ENCODE measurements at regions not wholly inside any gene's neighbourhood (a gene's known extent, or its start where the extent isn't known, plus 50 kb on each side); places are given as distances from the start of the nearest gene placed in this dataset.

DNA sequence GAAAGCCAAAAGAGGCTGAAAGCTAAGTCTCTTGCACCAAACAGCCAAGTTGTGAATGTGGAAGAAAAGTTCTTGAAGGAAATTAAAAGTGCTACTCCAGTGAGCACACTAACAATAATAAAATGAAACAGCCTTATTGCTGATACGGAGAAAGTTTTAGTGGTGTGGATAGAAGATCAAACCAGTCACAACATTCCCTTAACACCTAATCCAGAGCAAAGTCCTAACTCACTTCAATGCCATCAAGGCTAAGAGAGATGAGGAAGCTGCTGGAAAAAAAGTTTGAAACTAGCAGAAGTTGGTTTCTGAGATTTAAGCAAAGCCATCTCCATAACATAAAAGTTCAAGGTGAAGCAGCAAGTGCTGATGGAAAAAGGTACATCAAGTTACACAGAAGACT is 288.8 kb upstream of the RARB start:
- no peak for DNase-seq (ENCODE audit: low read depth in 3 of 3, low spot score in 1 of 3)

DNA sequence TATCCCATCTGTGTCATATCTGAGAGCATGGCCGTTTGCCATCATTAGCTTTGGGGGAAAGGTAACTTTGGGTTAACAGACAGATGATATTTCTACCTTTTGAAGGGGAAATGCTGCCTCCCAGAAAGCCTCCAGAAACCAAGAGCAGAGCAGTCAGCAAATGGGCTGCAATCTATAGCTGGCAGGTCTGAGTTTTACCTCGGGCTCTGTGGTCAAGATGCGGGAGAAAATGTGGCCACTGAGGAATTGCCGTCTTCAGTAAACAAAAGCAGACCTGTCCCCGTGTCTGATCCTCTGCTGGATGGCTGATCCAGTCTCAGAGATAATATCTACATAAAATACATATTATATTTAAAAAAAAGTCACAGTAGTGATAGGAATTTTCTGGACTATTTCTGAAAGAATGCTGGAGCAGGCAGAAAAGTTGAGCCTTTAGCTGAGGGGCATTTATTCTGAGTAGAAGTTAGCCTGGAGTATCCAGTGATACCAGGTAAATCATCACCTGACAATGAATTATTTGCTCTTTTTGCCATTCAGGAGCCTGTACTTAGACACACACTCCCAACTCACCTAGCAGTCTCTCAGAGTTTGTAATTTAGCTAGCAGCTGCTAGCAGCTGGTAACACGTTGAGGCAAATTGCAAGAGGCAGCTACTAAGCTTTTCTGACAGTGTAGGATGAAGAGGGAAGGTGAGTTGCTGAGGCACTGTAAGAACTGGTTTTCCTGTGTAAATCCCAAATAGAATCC is 285.3 kb upstream of the RARB start:
- DNase-seq (ENCODE audit: low read depth in 3 of 3, low spot score in 1 of 3) = no peak

DNA sequence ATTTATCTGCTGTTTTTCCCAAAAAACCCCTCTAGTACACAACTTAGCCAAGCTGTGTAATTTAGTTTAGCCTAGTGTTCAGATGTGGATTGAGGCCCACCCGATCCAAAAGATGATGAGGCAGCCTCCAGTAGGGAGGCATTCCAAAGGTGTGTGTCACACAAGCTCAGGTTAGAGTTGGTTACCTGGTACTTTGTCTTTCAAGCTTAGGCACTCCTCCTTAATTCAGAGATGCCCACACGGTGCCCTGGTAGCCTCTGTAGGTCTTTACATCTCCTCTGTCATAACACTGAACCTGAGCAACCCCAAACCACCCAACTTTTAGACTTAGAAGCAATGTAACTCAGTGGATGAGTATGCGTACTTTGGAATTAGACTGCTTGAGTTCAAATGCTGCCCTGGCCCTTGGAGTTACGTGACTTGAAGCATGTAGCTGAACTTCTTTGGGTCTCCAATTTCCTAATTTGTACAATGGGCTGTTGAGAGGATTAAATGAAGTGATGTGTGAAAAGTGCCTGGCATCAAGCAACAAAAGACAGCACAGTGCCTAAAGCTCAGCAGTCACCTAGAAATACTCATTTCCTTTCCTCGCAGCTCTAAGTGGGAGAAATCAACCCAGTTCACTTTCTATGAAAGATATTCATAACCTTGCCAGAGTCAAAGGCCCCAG is 284.6 kb upstream of the RARB start:
- no peak for DNase-seq (ENCODE audit: low read depth in 3 of 3, low spot score in 1 of 3)

DNA sequence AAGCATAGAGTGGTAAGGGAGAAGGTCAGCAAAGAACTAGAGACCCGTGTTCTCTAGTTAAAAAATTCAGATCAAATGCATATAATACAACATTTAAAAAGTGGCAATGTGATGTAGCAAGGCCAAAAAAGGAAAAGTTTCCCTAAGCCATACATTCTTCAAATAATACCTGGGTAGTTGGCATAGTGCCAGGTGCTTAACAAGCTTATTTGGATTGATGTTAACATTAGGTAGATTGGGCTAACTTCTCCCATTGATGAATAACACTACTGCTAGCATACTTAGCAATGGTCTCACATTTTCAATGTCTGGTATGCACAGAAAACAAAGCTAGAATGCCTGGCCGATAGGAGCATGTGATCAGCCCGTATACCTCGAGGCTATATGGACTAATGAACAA is 283.6 kb upstream of the RARB start:
- DNase-seq (ENCODE audit: low read depth in 3 of 3, low spot score in 1 of 3) = no peak

DNA sequence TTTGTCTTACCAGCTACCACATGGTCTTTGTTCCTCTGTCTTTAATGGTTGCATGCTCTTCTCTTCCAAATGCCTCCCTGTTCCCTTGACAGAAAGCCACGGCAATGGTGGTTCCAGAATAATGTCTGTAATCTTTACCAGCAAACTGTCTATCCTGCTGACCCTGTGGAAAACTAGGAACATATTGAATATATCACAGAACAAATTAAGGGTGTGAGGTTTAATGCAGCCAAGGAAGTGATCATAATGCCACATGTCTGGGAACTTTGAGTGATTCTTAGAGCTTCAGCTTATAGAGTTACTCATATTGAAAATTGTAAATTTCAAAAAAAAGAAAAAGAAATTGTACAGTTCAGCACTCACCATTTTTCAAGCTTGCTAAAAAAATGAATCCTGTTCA is 282.9 kb upstream of the RARB start:
- DNase-seq (ENCODE audit: low read depth in 3 of 3, low spot score in 1 of 3) = no peak

DNA sequence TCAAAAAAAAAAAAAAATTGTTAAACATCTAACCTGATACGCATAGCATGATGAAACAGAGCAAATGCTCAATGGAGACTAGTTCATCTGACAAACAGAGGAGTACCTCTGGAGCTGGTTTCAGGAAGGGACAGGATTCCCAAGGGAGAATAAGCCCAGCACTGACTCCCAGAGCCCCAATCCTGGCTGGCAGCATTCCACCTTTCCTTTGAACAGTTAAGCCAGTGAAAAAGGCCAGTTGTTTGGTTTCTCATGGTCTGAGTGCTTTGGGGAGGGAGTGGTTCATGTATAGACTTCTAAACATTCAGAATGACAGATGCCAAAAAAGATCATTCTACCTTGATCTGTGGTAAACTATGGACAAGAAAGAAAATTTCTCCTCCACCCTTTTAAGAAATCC is 277.9 kb upstream of the RARB start:
- no peak for DNase-seq (ENCODE audit: low read depth in 3 of 3, low spot score in 1 of 3)

DNA sequence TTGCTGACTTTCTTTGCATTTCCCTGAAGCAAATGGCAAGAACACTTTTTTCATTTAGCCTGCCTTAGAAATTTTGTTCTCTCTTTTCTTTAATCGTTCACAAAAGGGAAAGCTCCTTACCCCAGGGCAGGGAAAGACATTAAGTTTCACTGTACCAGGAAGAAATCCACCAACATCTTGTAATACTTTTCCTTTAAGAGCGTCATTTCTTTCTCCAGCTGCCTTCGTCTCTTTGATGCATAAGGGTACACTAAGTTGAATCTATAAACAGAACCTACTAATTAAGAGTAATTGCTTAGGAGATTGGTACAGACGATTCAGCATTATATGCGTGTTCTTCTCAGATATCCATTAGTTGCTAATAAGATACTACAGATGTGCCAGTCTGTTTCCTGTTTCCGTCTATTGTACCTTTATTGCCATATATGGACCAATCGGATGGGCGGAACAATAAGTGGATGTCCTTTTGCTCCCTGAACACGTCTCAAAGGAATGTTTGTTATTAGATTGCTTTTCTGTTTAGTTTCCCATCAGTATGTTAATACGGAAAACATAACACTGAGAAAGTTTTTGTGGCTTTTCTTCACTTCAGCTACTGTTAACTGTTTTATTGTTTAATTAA is 276.7 kb upstream of the RARB start:
- DNase-seq (ENCODE audit: low read depth in 3 of 3, low spot score in 1 of 3) = no peak

DNA sequence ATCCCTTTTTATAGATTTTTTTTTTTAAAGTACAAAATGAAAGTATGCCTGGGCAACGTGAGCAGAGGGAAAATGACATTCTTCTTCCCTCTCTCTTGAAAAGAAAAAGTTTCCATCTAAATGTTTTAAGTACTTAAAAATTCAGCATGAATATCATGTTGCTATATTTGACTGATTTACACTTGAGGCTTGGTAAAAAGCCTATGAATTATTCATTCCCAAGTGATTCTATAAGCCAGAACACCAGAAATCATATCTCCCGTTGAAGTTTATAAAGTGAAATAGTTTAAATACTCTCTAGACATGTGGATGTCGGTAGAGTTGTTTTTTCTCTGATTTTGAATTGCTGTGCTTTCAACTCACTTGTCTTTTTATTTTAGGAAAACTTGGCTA is 276.2 kb upstream of the RARB start:
- no peak for DNase-seq (ENCODE audit: low read depth in 3 of 3, low spot score in 1 of 3)

DNA sequence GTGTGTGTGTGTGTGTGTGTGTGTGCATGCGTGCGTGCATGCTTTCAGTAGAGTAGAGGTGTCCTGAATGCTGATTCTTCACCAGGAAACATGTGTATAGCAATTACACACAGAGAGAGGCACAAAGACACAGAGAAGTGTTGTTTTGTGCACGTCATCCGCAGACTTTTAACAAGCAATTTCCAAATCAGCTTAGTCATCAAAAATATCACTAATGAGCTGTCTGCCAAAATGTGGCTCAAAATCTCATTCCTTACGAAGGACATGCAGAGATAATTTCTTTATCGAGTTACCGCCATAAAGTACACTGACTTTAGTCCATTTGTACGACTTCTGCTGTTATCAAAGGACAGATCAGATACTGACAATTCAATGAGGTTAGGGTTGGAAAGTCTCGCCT is 274.9 kb upstream of the RARB start:
- DNase-seq (ENCODE audit: low read depth in 3 of 3, low spot score in 1 of 3) = no peak

DNA sequence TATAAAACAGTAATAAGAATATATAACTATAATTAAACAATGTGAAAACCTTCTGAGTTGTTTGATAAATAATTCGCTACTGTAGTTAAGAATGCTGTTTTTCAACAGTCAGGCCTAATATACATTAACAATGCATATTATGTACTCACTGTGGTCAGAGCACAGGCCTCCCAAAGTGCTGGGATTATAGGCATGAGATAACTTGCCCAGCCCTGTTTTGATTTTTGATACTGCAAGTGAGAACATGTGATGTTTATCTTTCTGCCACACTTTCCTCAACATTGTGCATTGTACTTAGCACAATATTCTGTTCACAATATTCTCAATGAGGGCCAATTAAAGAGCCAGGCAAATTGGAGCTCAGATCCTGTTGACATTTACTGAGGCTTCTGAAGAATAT is 274.5 kb upstream of the RARB start:
- no peak for DNase-seq (ENCODE audit: low read depth in 3 of 3, low spot score in 1 of 3)

DNA sequence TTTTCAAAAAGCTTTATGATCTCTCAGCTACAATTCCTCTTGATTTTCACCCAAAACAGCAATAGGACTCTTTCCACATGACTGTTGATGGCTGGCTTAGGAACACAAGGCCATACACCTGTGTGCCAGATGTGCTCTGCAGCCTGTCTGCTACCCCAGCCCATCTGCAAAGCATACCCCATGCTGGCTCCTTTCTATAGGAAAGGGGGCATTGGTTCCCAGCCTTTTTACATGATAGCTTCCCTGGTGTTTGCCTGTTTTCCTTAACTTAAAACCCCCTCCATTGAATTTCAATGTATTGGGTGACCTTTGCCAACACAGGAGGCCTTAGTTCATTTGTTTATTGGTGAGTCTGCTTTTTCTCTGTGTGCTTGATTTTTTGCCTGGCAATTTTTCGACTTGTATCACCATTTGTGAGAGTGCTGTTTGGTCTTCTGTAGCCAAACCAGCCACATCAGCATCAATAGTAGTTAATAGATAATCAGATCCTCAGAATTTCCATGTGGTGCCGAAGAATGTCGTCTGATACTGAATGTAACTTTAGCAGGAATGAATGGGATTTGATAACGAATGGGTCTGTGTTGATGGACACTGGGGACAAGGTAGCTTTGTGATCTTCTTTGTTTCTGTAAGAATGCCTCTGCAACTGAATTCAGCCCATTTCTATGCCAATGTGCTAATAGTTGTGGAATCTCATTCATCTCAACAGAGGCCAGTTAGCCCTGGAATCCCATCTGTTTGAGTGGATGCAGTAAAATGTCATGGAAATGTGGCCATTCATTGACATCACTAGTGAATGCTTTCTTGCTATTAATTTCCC is 272.2 kb upstream of the RARB start:
- DNase-seq (ENCODE audit: low read depth in 3 of 3, low spot score in 1 of 3) = no peak

DNA sequence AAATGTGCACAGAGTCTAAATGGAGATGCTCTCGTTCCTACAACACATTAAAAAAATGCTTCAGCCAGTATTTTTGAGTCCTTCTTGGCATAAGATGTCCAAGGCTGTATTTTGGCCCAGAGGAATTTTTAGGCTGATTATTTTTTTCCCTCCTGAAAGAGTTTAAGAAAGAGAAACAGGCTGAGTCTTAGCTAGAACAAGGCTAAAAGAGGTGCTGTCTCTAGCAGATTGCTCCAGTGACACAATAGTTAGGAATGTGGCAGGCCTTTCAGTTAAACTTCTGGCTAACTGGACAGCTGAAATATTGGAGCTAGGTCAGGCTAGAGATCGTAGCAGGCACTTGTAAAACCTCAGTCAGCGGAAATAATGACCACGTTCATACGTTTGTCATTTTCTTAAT is 271.4 kb upstream of the RARB start:
- no peak for DNase-seq (ENCODE audit: low read depth in 3 of 3, low spot score in 1 of 3)

DNA sequence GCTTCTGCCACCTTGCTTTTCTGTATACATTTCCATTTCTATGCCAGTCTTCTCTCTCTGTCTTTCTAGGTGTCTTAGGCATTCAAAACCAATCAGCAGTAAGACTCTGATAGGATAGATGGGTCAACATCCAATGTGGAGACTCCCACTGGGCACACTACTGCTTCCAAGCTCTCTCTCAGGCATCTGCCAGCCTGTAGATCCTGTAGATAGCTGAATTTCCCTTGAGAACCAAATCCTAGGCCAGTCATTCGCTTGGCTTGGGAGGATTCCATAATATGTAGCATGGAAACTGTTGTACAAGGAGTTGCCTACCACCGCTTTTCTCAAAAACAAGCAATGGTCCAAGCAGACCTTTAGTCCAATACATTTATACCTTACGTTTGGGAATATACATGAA is 262.8 kb upstream of the RARB start:
- DNase-seq (ENCODE audit: low read depth in 3 of 3, low spot score in 1 of 3) = no peak

DNA sequence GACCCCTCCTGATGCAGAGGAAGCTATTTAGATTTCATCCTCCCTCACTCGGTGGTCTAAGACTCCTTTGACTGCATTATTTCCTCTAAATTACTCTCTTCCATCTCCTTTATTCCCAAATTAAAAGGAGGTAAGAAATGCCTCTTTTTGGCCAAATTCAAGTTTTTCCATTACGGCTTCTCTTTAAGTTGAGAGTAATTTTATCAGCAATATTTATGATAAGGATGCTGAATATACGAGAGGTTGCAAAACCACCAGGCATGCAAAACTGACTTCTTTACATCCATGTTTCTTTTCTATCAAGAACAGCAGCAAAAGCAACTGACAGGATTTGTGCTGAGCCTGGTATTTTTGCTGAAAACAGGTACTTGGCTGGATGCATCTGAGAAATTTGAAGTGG is 262.0 kb upstream of the RARB start:
- no peak for DNase-seq (ENCODE audit: low read depth in 3 of 3, low spot score in 1 of 3)

DNA sequence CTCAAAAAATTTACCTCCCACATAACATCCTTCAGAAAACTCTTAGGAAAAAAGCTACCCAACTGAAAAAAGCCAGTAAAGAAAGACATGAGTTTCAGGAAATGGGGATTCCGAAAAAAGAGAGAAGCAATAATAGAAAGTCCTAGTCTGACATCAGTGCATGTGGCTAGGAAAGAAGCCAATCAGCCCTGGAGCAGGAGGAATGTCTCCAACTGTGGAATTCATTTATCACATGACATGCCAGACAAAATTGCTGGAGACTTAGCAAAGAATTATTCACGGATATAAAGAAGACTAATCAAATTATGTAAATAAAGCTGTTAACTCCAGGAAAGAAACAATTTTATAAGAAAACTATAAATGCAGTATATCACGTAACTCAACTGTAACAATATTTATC is 258.9 kb upstream of the RARB start:
- no peak for DNase-seq (ENCODE audit: low read depth in 3 of 3, low spot score in 1 of 3)

DNA sequence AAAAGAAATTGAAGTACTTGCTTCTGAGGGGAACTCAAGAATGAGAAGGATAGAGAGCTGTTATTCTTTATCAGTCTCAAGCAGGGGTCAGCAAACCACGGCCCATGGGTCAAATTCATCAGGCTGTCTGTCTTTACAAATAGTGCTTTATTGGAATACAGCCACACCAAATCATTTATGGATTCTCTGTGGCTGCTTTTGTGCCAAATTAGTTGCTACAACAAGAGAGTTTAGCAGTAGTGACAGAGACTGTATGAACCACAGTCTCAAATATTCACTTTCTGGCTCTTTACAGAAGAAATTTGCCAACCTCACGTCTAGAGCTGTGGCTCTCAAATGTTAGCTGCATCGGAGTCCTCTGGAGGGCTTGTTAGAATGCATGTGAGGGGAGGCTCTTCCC is 258.0 kb upstream of the RARB start:
- DNase-seq (ENCODE audit: low read depth in 3 of 3, low spot score in 1 of 3) = no peak

DNA sequence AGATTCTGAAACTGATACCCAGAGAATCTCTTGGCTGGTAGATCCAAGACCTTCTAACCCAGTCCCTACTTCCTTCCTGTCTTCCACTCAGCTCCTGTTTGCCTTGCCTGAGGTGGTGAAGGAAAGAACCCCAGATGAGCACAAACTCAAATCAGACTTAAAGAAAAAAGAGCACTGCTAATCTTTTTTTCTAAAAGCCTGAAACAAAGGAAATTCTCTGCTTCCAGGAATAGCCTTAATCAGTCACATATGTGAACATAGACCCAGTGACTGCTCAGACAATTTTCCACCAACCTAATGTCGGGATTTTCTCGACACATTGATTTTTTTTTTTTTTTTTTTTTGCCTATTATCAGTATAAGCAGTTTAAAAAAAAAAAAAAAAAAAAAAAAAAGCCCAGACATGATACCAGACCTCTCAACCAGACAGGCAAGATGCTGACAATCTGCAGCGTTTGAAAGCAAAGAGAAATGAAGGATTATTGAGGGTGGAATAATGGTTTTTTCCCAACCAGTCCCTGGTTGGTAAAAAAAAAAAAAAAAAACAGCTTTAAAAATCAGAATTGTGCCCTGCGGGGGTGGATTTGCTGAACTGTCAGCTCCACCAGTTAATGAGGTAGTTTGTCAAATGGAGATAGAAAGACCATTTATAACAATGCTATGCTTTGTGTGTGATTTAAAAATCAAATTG is 256.8 kb upstream of the RARB start:
- no peak for DNase-seq (ENCODE audit: low read depth in 3 of 3, low spot score in 1 of 3)

DNA sequence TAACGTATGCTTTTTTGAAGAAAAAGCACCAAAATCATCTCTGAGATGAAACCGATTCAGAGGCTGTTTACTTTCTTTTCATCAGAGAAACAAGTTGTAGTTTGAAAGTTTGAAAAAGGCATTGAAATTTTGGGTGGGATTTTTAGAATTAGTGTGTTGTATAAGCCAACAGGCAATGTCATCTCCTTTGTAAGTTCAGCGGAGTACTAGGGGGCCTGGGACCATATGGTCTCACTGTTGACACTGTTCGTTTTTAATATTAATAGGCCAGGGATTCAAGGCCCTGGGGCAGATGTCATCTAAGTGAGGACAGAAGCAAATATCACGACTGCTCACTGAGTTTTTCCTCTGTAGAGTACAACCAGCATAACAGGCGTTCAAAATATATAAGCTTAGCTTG is 256.2 kb upstream of the RARB start:
- DNase-seq (ENCODE audit: low read depth in 3 of 3, low spot score in 1 of 3) = no peak

DNA sequence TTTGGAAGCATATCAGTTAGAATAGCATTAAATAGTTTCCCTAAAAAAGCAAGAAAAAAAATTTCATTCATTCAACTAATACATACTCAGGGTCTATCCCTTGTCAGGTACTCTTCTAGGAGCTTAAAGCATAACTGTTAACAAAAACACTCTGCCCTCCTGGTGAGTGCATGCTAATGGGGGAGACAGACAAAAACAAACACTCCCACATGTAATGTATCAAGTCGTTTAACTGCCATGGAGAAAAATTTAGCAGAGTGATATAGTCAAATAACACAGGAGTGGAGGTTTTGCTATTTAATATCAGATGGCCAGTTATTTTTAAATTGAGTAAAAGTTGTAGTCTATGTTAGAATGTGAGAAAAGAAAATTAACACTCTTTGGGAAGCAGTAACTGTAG is 254.5 kb upstream of the RARB start:
- DNase-seq (ENCODE audit: low read depth in 3 of 3, low spot score in 1 of 3) = no peak

DNA sequence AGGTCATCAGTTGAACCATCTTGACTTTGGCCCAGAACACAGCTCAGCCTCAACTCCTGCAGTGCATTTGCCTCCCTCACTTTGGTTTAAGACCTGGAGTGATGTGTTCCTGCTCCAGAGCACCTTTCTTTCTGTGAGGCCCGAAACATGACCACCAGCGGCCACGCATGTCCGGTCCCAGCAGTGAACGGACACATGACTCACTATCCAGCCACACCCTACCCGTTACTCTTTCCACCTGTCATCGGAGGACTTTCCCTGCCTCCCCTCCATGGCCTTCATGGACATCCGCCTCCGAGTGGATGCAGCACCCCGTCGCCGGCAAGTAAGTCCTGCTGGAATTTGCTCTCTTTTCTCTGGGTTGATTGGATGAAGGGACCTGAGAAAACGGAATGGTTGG is 253.8 kb upstream of the RARB start:
- DNase-seq (ENCODE audit: low read depth in 3 of 3, low spot score in 1 of 3) = no peak

DNA sequence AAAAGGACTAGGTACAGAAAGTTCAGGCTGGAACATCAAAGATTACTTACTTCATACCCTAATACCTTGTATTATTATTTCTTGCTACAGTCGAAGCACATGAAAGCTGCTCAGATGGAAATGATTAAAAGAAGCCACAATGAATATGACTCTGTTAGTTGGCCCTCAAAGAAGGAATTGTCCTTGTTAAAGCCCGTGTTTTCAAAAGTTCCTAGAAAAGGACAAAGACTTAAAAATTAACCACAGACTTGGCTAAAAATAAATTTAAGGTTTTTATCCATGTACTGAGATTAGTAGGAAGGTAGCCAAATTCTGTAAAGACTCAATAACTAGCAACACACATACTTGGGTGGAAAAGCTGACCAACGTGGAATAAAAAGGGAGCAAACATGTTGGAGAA is 251.0 kb upstream of the RARB start:
- DNase-seq (ENCODE audit: low read depth in 3 of 3, low spot score in 1 of 3) = no peak
